Neural progenitor cell (in vitro differentiated cells): ENCODE measurements at regions not wholly inside any gene's neighbourhood (a gene's known extent, or its start where the extent isn't known, plus 50 kb on each side); places are given as distances from the start of the nearest gene placed in this dataset.

Experiments used
- DNase-seq: peaks from one replicate; pipeline ENCODE4 v3.0.0-alpha.2; 2016; ENCODE audit warnings: low spot score
- H2AFZ ChIP-seq: fragments of 200-600 bp; sonication (generic); replicated peaks from 2 replicates; pipeline ENCODE4 v1.6.1; 2016; ENCODE audit warnings: antibody characterized with exemption
- H3F3A ChIP-seq: fragments of 200-600 bp; sonication (generic); 2 replicates; pipeline ENCODE4 v1.6.1; 2016; ENCODE audit warnings: antibody characterized with exemption, low read depth
- H3K27ac ChIP-seq: fragments of 200-600 bp; sonication (generic); 2 replicates; pipeline ENCODE4 v1.5.1; 2016; ENCODE audit warnings: mild to moderate bottlenecking
- H3K27me3 ChIP-seq: fragments of 200-600 bp; sonication (generic); 2 replicates; pipeline ENCODE4 v1.6.1; 2016; ENCODE audit warnings: mild to moderate bottlenecking, moderate library complexity
- H3K36me3 ChIP-seq: fragments of 200-600 bp; sonication (generic); 2 replicates; pipeline ENCODE4 v1.5.1; 2016
- H3K4me1 ChIP-seq: fragments of 200-600 bp; sonication (generic); 2 replicates; pipeline ENCODE4 v1.6.1; 2016; ENCODE audit warnings: mixed run types
- H3K4me2 ChIP-seq: fragments of 200-600 bp; sonication (generic); 2 replicates; pipeline ENCODE4 v1.6.1; 2016
- H3K4me3 ChIP-seq: fragments of 200-600 bp; sonication (generic); 2 replicates; pipeline ENCODE4 v1.5.1; 2016
- H3K79me2 ChIP-seq: fragments of 200-600 bp; sonication (generic); 2 replicates; pipeline ENCODE4 v1.6.1; 2016; ENCODE audit warnings: low read depth
- H3K9ac ChIP-seq: fragments of 200-600 bp; sonication (generic); 2 replicates; pipeline ENCODE4 v1.6.1; 2016
- H3K9me3 ChIP-seq: fragments of 200-600 bp; sonication (generic); 2 replicates; pipeline ENCODE4 v1.5.1; 2016; ENCODE audit warnings: low read depth
- H4K20me1 ChIP-seq: fragments of 200-600 bp; sonication (generic); 2 replicates; pipeline ENCODE4 v1.6.1; 2016; ENCODE audit warnings: low read depth
- H3K27ac Mint-ChIP-seq: 3 replicates; pipeline ENCODE4 v1.8.0; 2021; ENCODE audit warnings: mixed read lengths
- H3K27me3 Mint-ChIP-seq: 2 replicates; pipeline ENCODE4 v1.8.0; 2022; ENCODE audit warnings: low read depth, mild to moderate bottlenecking, inconsistent platforms, moderate library complexity, mixed read lengths; ENCODE audit not compliant: insufficient read depth
- H3K36me3 Mint-ChIP-seq: 3 replicates; pipeline ENCODE4 v1.8.0; 2021; ENCODE audit warnings: mixed read lengths
- H3K4me1 Mint-ChIP-seq: 3 replicates; pipeline ENCODE4 v1.8.0; 2021; ENCODE audit warnings: mixed read lengths
- H3K4me3 Mint-ChIP-seq: 3 replicates; pipeline ENCODE4 v1.8.0; 2021; ENCODE audit warnings: mild to moderate bottlenecking, moderate library complexity, mixed read lengths
- H3K9me3 Mint-ChIP-seq: 3 replicates; pipeline ENCODE4 v1.8.0; 2020; ENCODE audit warnings: mixed read lengths
- CTCF ChIP-seq: fragments of 200-600 bp; sonication (generic); IDR thresholded peaks from 2 replicates; pipeline ENCODE4 v1.5.1; 2017; ENCODE audit warnings: antibody characterized with exemption, mild to moderate bottlenecking
- EZH2 ChIP-seq: fragments of 200-600 bp; sonication (generic); IDR thresholded peaks from 2 replicates; pipeline ENCODE4 v1.6.1; 2017; ENCODE audit warnings: antibody characterized with exemption, mild to moderate bottlenecking, moderate library complexity
- EZH2phosphoT487 ChIP-seq: fragments of 200-600 bp; sonication (generic); IDR thresholded peaks from 2 replicates; pipeline ENCODE4 v1.6.1; 2017; ENCODE audit warnings: antibody characterized with exemption

GRCh38 chr7:42457663-42458062, 220.7 kb upstream of the GLI3 start:
- Histone ChIP-seq H3K4me1 (peaks cover 5% of the 10 kb centered on the region), H3K27ac (no peak overlapping the region), H3K36me3 (no peaks in the 10 kb centered on the region), H3K4me2 (no peak overlapping the region), H2AFZ (no peak overlapping the region), H3K4me3 (no peak overlapping the region), H4K20me1 (no peaks in the 10 kb centered on the region), H3K9ac (no peak overlapping the region), H3K9me3 (no peaks in the 10 kb centered on the region), H3F3A (no peaks in the 10 kb centered on the region), H3K79me2 (no peaks in the 10 kb centered on the region), H3K27me3 (no peaks in the 10 kb centered on the region)
- Mint-ChIP-seq H3K36me3 (no peaks in the 10 kb centered on the region), H3K9me3 (no peaks in the 10 kb centered on the region), H3K4me1 (peaks cover 22% of the 10 kb centered on the region), H3K27ac (no peak overlapping the region), H3K27me3 (peaks cover 7% of the 10 kb centered on the region), H3K4me3 (no peak overlapping the region)
- no peak for DNase-seq
- TF ChIP-seq CTCF (no peak), EZH2phosphoT487 (no peak), EZH2 (no peak)

GRCh38 chr7:42456756-42457276, 219.8 kb upstream of the GLI3 start:
- no peaks in the 10 kb centered on the region for H3K36me3 ChIP-seq
- peaks cover 5% of the 10 kb centered on the region for H3K4me1 ChIP-seq
- H3K27ac ChIP-seq: no peak overlapping the region
- Mint-ChIP-seq H3K27ac (peak overlapping the region; percentile 23), H3K27me3 (peaks cover 7% of the 10 kb centered on the region), H3K4me3 (no peak overlapping the region), H3K4me1 (peaks cover 22% of the 10 kb centered on the region), H3K36me3 (no peaks in the 10 kb centered on the region), H3K9me3 (no peaks in the 10 kb centered on the region)
- no peaks in the 10 kb centered on the region for H4K20me1 ChIP-seq
- no peak for TF ChIP-seq EZH2
- no peak for TF ChIP-seq CTCF
- no peak for TF ChIP-seq EZH2phosphoT487
- no peaks in the 10 kb centered on the region for H3K9me3 ChIP-seq
- no peak for DNase-seq
- H3F3A ChIP-seq: no peaks in the 10 kb centered on the region
- no peak overlapping the region for H3K9ac ChIP-seq
- H3K79me2 ChIP-seq: no peaks in the 10 kb centered on the region
- no peak overlapping the region for H3K4me3 ChIP-seq
- H3K4me2 ChIP-seq: no peak overlapping the region
- H2AFZ ChIP-seq: no peak overlapping the region
- H3K27me3 ChIP-seq: no peaks in the 10 kb centered on the region

GRCh38 chr7:42456267-42456666, 219.3 kb upstream of the GLI3 start:
- Histone ChIP-seq H4K20me1 (no peaks in the 10 kb centered on the region), H3K4me1 (peaks cover 5% of the 10 kb centered on the region), H3K79me2 (no peaks in the 10 kb centered on the region), H2AFZ (no peak overlapping the region), H3K36me3 (no peaks in the 10 kb centered on the region), H3K27me3 (no peaks in the 10 kb centered on the region), H3F3A (no peaks in the 10 kb centered on the region), H3K27ac (no peak overlapping the region), H3K9ac (no peak overlapping the region), H3K4me3 (no peak overlapping the region), H3K4me2 (no peak overlapping the region), H3K9me3 (no peaks in the 10 kb centered on the region)
- Mint-ChIP-seq H3K27ac (no peak overlapping the region), H3K9me3 (no peaks in the 10 kb centered on the region), H3K4me3 (no peak overlapping the region), H3K36me3 (no peaks in the 10 kb centered on the region), H3K27me3 (peaks cover 7% of the 10 kb centered on the region), H3K4me1 (peaks cover 22% of the 10 kb centered on the region)
- no peak for DNase-seq
- TF ChIP-seq CTCF (no peak), EZH2 (no peak), EZH2phosphoT487 (no peak)
